ENCODE measurements at regions not wholly inside any gene's neighbourhood (a gene's known extent, or its start where the extent isn't known, plus 50 kb on each side); places are given as distances from the start of the nearest gene placed in this dataset.
"Not testable (repeated sequence)": the region's sequence is repeated elsewhere in the genome, so short reads cannot be mapped to it uniquely, and the experiment has no call there.

DNA sequence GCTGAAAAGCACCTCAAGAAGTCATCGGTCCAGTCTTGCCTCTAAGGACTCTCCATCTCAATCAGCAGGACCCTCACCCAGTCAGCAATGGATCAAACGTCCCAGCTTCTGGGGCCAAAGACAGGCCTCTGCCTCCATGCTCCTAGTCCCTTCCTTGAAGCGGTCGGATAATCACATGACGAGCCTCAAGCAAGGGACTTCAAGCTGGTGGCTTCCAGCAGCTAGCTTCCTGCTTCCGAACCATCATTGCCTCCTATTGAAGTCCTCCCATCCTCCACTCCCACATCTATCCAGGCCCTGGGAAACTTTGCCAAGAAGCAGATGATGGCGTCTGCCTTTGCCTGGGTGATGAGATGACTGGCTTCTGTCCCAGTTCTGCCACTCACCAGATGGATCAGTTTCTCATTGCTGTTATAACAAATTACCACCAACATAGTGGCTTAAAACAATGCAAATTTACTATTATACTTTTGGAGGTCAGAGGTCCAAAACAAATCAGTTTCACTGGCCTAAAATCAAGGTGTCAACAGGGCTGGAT, 135.2 kb upstream of the MAMLD1 start:
- H3K4me3 ChIP-seq (ENCODE audit: low read depth, low read length) = no peak overlapping the region
- no peak for DNase-seq (ENCODE audit: low read depth)
- TF ChIP-seq, protein P1, sequence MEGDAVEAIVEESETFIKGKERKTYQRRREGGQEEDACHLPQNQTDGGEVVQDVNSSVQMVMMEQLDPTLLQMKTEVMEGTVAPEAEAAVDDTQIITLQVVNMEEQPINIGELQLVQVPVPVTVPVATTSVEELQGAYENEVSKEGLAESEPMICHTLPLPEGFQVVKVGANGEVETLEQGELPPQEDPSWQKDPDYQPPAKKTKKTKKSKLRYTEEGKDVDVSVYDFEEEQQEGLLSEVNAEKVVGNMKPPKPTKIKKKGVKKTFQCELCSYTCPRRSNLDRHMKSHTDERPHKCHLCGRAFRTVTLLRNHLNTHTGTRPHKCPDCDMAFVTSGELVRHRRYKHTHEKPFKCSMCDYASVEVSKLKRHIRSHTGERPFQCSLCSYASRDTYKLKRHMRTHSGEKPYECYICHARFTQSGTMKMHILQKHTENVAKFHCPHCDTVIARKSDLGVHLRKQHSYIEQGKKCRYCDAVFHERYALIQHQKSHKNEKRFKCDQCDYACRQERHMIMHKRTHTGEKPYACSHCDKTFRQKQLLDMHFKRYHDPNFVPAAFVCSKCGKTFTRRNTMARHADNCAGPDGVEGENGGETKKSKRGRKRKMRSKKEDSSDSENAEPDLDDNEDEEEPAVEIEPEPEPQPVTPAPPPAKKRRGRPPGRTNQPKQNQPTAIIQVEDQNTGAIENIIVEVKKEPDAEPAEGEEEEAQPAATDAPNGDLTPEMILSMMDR (IDR thresholded peaks at IDR 0.05; ENCODE audit: low read depth, low read length, missing control alignments) = no peak

GRCh38 chrX:150228431-150228830, 134.7 kb upstream of the MAMLD1 start:
- DNase-seq (ENCODE audit: low read depth) = no peak
- no peak overlapping the region for H3K4me3 ChIP-seq (ENCODE audit: low read depth, low read length)
- TF ChIP-seq, protein P1 (IDR thresholded peaks at IDR 0.05; ENCODE audit: low read depth, low read length, missing control alignments) = no peak

- TF ChIP-seq, protein P1 (IDR thresholded peaks at IDR 0.05; ENCODE audit: low read depth, low read length, missing control alignments) = no peak
- no peak overlapping the region for H3K4me3 ChIP-seq (ENCODE audit: low read depth, low read length)
- DNase-seq (ENCODE audit: low read depth) = no peak
Observed at GRCh38 chrX:150229030-150229429, 134.1 kb upstream of the MAMLD1 start.

DNA sequence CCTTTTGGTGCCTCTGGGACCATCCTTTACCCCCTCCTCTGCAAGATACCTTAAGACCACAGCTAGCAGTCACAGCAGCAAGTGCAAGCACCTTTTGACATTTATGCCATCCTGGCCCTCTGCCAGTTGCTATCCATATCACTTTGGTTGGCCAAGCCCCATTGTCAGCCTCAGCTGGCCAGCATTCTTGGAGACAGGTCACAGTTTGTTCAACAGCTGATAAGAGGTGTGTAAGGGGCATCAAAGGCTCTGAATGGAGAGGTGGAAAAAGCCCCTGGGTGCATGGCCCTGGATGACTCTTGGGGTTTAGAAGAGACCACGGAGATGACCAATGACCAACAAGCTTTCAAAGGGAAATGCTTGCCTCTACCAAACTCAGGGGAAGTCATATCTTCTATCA, 133.6 kb upstream of the MAMLD1 start:
- TF ChIP-seq, protein P1 (IDR thresholded peaks at IDR 0.05; ENCODE audit: low read depth, low read length, missing control alignments) = no peak
- H3K4me3 ChIP-seq (ENCODE audit: low read depth, low read length) = no peak overlapping the region
- no peak for DNase-seq (ENCODE audit: low read depth)

DNA sequence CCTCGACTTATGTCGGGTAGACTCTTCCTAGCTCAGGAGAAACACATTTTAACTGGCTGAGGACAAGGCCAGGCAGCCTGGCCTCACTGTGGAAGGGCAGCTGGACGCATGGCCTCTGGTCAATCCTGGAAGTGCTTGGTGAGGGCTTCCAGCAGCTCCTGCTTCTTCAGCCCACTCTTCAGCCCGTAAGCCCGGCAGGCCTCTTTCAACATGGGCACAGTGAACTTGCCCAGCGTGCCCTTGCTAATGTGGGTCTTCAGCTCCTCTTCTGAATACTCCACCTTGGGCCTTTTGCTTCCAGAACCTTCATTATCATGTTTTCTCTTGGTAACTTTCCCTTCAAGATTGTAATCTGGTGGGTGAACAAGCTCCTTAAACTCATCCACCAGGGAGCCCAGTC, 132.2 kb upstream of the MAMLD1 start:
- not testable (repeated sequence) for H3K4me3 ChIP-seq (ENCODE audit: low read depth, low read length); DNase-seq (ENCODE audit: low read depth)

GRCh38 chrX:150231368-150231767, 131.7 kb upstream of the MAMLD1 start:
- DNase-seq (ENCODE audit: low read depth); H3K4me3 ChIP-seq (ENCODE audit: low read depth, low read length): not testable (repeated sequence)

DNA sequence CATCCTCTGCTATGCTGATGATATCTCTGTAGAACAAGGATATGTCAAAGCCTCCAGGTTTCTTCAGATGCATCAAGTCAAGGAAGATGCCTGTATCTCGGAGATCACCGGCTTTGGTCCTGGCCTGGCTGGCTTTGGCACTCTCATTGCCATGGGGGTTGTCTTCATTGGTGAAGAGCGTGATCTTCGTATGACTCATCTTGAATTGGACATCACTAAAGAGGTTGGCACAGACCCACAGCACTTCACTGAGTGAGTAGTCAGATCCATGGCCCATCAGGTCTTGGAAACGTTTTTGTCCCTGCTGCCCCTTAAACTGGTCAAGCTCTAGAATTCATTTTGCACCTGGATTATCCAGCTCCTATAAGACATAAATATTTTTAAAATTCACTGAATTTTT, 130.9 kb upstream of the MAMLD1 start:
- H3K4me3 ChIP-seq (ENCODE audit: low read depth, low read length); DNase-seq (ENCODE audit: low read depth): not testable (repeated sequence)

GRCh38 chrX:150234126-150234525, 129.0 kb upstream of the MAMLD1 start:
- H3K4me3 ChIP-seq (ENCODE audit: low read depth, low read length) = no peak overlapping the region
- TF ChIP-seq, protein P1 (IDR thresholded peaks at IDR 0.05; ENCODE audit: low read depth, low read length, missing control alignments) = no peak
- DNase-seq (ENCODE audit: low read depth) = no peak

- no peak for DNase-seq (ENCODE audit: low read depth)
Observed at GRCh38 chrX:150236327-150236726, 126.8 kb upstream of the MAMLD1 start.

More at GRCh38 chrX:150236327-150236726, 126.8 kb upstream of the MAMLD1 start:
- TF ChIP-seq, protein P1 (IDR thresholded peaks at IDR 0.05; ENCODE audit: low read depth, low read length, missing control alignments) = no peak
- H3K4me3 ChIP-seq (ENCODE audit: low read depth, low read length) = no peak overlapping the region

All from GM12864 (cell line).